NB4 (cell line): ENCODE measurements at regions not wholly inside any gene's neighbourhood (a gene's known extent, or its start where the extent isn't known, plus 50 kb on each side); places are given as distances from the start of the nearest gene placed in this dataset.

ENCODE experiments used
- DNase-seq: peaks from one replicate; pipeline ENCODE4 v3.0.0; 2010; ENCODE audit warnings: low read depth
- H3K4me3 ChIP-seq: one replicate; pipeline ENCODE4 v1.5.1; 2011; ENCODE audit warnings: mild to moderate bottlenecking, low read depth, low read length, moderate library complexity
- CTCF ChIP-seq: IDR thresholded peaks from one replicate; pipeline ENCODE4 v1.5.1; 2012; ENCODE audit warnings: low read depth, low read length
- MAX ChIP-seq: IDR thresholded peaks from 2 replicates; pipeline ENCODE4 v1.6.1; 2011; ENCODE audit warnings: low read depth, low read length
- MYC ChIP-seq: IDR thresholded peaks from 2 replicates; pipeline ENCODE4 v1.6.1; 2011; ENCODE audit warnings: low read depth, low read length
- POLR2A ChIP-seq: IDR thresholded peaks from 2 replicates; pipeline ENCODE4 v1.6.1; 2011; ENCODE audit warnings: mild to moderate bottlenecking; ENCODE audit not compliant: insufficient read length; ENCODE audit errors: extremely low read depth

- no peak for TF ChIP-seq MYC
- no peak for TF ChIP-seq CTCF
- no peak for TF ChIP-seq POLR2A
- no peak overlapping the region for H3K4me3 ChIP-seq
- no peak for DNase-seq
Measured at GRCh38 chr17:12310811-12311210, 290.1 kb downstream of the MAP2K4 start.

DNA sequence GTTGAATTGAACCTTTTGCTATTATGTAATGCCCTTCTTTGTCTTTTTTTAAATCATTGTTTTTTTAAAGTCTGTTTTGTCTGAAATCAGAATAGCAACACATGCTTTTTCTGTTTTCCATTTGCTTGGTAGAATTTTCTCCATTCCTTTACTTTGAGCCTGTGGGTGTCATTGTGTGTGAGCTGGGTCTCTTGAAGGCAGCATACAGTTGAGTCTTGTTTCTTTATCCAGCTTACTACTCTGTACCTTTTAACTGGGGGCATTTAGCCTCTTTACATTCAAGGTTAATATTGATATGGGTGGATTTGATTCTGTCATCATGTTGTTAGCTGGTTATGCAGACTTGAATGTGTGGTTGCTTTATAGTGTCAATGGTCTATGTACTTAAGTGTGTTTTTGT lies 292.0 kb downstream of the MAP2K4 start:
- no peak overlapping the region for H3K4me3 ChIP-seq
- TF ChIP-seq MYC: no peak
- no peak for TF ChIP-seq MAX
- no peak for DNase-seq

DNA sequence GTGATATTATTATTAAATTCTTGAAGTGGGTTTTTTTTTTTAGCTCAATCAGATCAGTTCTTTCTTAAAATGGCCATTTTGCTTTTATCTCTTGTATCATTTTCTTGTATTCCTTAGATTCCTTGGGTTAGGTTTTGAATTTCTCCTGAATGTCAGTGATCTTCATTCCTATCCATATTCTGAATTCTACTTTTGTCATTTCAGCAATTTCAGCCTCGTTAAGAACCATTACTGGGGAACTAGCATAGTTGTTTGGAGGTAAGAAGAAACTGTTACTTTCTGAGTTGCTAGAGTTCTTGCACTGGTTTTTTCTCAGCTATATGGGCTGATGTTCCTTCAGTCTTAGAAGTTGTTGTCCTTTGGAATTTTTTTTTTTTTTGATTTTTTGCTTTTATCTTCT lies 293.1 kb downstream of the MAP2K4 start:
- H3K4me3 ChIP-seq: no peak overlapping the region
- TF ChIP-seq MAX (no peak), POLR2A (no peak), CTCF (no peak), MYC (no peak)
- DNase-seq: no peak

DNA sequence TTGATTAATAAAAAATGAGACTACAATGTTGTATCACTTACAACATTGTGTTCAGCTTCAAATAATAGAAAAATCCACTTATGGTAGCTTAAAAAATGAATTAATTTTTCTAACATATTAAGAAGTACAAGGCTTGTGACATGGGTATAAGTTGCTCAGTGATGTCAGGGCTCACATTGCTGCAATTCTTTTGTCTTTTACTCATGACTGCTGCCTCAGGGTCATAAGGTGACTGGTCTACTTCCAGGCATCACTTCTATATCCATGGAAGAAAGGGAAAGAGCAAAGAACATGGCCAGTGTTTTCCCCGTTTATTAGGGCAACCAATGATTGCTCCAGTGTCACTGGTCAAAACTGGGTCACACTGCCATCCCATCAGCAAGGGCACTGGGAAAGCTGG lies 295.3 kb downstream of the MAP2K4 start:
- no peak for DNase-seq
- TF ChIP-seq MYC (no peak), POLR2A (no peak), CTCF (no peak), MAX (no peak)
- H3K4me3 ChIP-seq: no peak overlapping the region

GRCh38 chr17:12318571-12319266 lies 298.0 kb downstream of the MAP2K4 start:
- H3K4me3 ChIP-seq: no peak overlapping the region
- no peak for DNase-seq
- TF ChIP-seq POLR2A (no peak), CTCF (no peak), MAX (no peak), MYC (no peak)

GRCh38 chr17:12320286-12320685 lies 299.6 kb downstream of the MAP2K4 start:
- H3K4me3 ChIP-seq: no peak overlapping the region
- TF ChIP-seq MYC (no peak), MAX (no peak), POLR2A (no peak), CTCF (no peak)
- no peak for DNase-seq
